H1 (cell line): ENCODE measurements at regions not wholly inside any gene's neighbourhood (a gene's known extent, or its start where the extent isn't known, plus 50 kb on each side); places are given as distances from the start of the nearest gene placed in this dataset.

Experiments used
- CTCF ChIA-PET: fragments of 300-600 bp; sonication (Branson Sonifier 250); formaldehyde crosslinking; loops from one replicate; lab custom pipeline; 2021; ENCODE audit not compliant: partially characterized antibody; lab: Charles Lee
- POLR2A ChIA-PET: fragments of 300-600 bp; sonication (Branson Sonifier 250); formaldehyde crosslinking; loops from one replicate; lab custom pipeline; 2021; ENCODE audit warnings: inconsistent platforms; ENCODE audit not compliant: partially characterized antibody; lab: Charles Lee
- DNase-seq, 2 experiments: peaks; one replicate each; pipeline versions ENCODE4 v3.0.0 to v3.0.0-alpha.2; 2010 to 2022; ENCODE audit warnings: low spot score in 2 of 2, low read depth in 1 of 2, mixed read lengths in 1 of 2
- FAIRE-seq: peaks from 2 replicates; lab custom pipeline; 2011; peaks lifted over from hg19 to GRCh38; lab: Jason Lieb, UNC
- H2AFZ ChIP-seq: 2 replicates; pipeline ENCODE4 v1.8.1; 2012; ENCODE audit warnings: low read length, inconsistent platforms
- H2AK5ac ChIP-seq: 2 replicates; pipeline ENCODE4 v1.6.1; 2013; ENCODE audit warnings: low read depth, low read length
- H2BK120ac ChIP-seq: replicated peaks from 2 replicates; pipeline ENCODE3; 2013; ENCODE audit warnings: low read depth, low read length, inconsistent platforms
- H2BK12ac ChIP-seq: 2 replicates; pipeline ENCODE4 v1.6.1; 2013; ENCODE audit warnings: low read depth, low read length
- H2BK15ac ChIP-seq: 2 replicates; pipeline ENCODE4 v1.6.1; 2013; ENCODE audit warnings: low read length
- H2BK20ac ChIP-seq: 2 replicates; pipeline ENCODE4 v1.6.1; 2013; ENCODE audit warnings: low read length
- H2BK5ac ChIP-seq: 2 replicates; pipeline ENCODE4 v1.6.1; 2013; ENCODE audit warnings: low read depth, low read length
- H3K14ac ChIP-seq: 2 replicates; pipeline ENCODE4 v1.6.1; 2013; ENCODE audit warnings: inconsistent platforms; ENCODE audit not compliant: insufficient read length
- H3K18ac ChIP-seq: 2 replicates; pipeline ENCODE4 v1.6.1; 2013; ENCODE audit warnings: low read length; ENCODE audit errors: extremely low read depth
- H3K23ac ChIP-seq: 2 replicates; pipeline ENCODE4 v1.6.1; 2013; ENCODE audit warnings: inconsistent platforms; ENCODE audit not compliant: insufficient read length
- H3K23me2 ChIP-seq: 2 replicates; pipeline ENCODE4 v1.6.1; 2013; ENCODE audit warnings: low read depth, low read length
- H3K27ac ChIP-seq: 2 replicates; pipeline ENCODE4 v1.6.1; 2011; ENCODE audit warnings: low read depth, low read length, inconsistent platforms
- H3K27me3 ChIP-seq, 4 experiments: replicated peaks in 1 of 4; 1 replicate in 1 of 4; 2 replicates in 3 of 4; pipeline versions ENCODE4 v1.6.1 to v1.8.1; 2011 to 2013; ENCODE audit warnings: low read length in 3 of 4, mild to moderate bottlenecking in 3 of 4, inconsistent platforms in 2 of 4, mixed read lengths in 2 of 4, moderate library complexity in 1 of 4; ENCODE audit not compliant: control insufficient read depth in 3 of 4, insufficient read depth in 3 of 4; ENCODE audit errors: extremely low read depth in 1 of 4
- H3K36me3 ChIP-seq, 4 experiments: 2 replicates each; pipeline versions ENCODE4 v1.6.1 to v1.8.1; 2011 to 2013; ENCODE audit warnings: mild to moderate bottlenecking in 4 of 4, low read length in 3 of 4, moderate library complexity in 2 of 4, control low read depth in 1 of 4, inconsistent platforms in 1 of 4; ENCODE audit not compliant: insufficient read depth in 4 of 4, control insufficient read depth in 2 of 4
- H3K4ac ChIP-seq: replicated peaks from 2 replicates; pipeline ENCODE3; 2013; ENCODE audit warnings: low read length, low read depth, mixed read lengths, inconsistent platforms; ENCODE audit not compliant: insufficient read length
- H3K4me1 ChIP-seq, 4 experiments: replicated peaks in 1 of 4; 1 replicate in 1 of 4; 2 replicates in 3 of 4; pipeline versions ENCODE4 v1.6.1 to v1.8.1; 2011 to 2013; ENCODE audit warnings: low read length in 3 of 4, inconsistent platforms in 2 of 4, mixed read lengths in 1 of 4; ENCODE audit not compliant: insufficient read depth in 4 of 4, control insufficient read depth in 3 of 4
- H3K4me2 ChIP-seq, 2 experiments: 2 replicates each; pipeline versions ENCODE4 v1.6.1 to v1.8.1; 2011 to 2013; ENCODE audit warnings: low read depth in 2 of 2, low read length in 2 of 2, control low read depth in 1 of 2, inconsistent platforms in 1 of 2, mild to moderate bottlenecking in 1 of 2; ENCODE audit not compliant: insufficient read depth in 1 of 2
- H3K4me3 ChIP-seq, 4 experiments: fragments of 200-600, 300-600 bp in 1 of 4; sonication (generic), shearing (Covaris generic), sonication (Bioruptor Twin) in 1 of 4; 2 replicates each; pipeline versions ENCODE4 v1.5.1 to v1.8.1; 2011 to 2016; ENCODE audit warnings: low read length in 4 of 4, low read depth in 3 of 4, control low read depth in 2 of 4, inconsistent platforms in 2 of 4, mild to moderate bottlenecking in 2 of 4, mixed read lengths in 1 of 4, moderate library complexity in 1 of 4; ENCODE audit not compliant: insufficient read depth in 2 of 4; ENCODE audit errors: extremely low read depth in 1 of 4
- H3K56ac ChIP-seq: replicated peaks from 2 replicates; pipeline ENCODE3; 2013; ENCODE audit warnings: low read depth, mild to moderate bottlenecking, mixed read lengths, low read length, inconsistent platforms; ENCODE audit not compliant: insufficient read length
- H3K79me1 ChIP-seq: 2 replicates; pipeline ENCODE4 v1.6.1; 2013; ENCODE audit warnings: low read depth, low read length, control low read depth
- H3K79me2 ChIP-seq, 2 experiments: 2 replicates each; pipeline versions ENCODE4 v1.6.1 to v1.8.1; 2012 to 2013; ENCODE audit warnings: low read length in 2 of 2, mild to moderate bottlenecking in 2 of 2, inconsistent platforms in 1 of 2; ENCODE audit not compliant: insufficient read depth in 2 of 2, control insufficient read depth in 1 of 2
- H3K9ac ChIP-seq, 4 experiments: replicated peaks in 1 of 4; 1 replicate in 1 of 4; 2 replicates in 3 of 4; pipeline versions ENCODE4 v1.6.1 to v1.8.1; 2011 to 2013; ENCODE audit warnings: low read depth in 3 of 4, low read length in 3 of 4, control low read depth in 2 of 4, mild to moderate bottlenecking in 2 of 4, moderate library complexity in 2 of 4, inconsistent platforms in 1 of 4; ENCODE audit errors: extremely low read depth in 1 of 4
- H3K9me3 ChIP-seq, 2 experiments: 2 replicates each; pipeline versions ENCODE4 v1.6.1 to v1.8.1; 2012 to 2013; ENCODE audit warnings: mild to moderate bottlenecking in 2 of 2, moderate library complexity in 2 of 2, control low read depth in 1 of 2, inconsistent platforms in 1 of 2, low read depth in 1 of 2, low read length in 1 of 2, mixed read lengths in 1 of 2; ENCODE audit not compliant: insufficient read depth in 2 of 2
- H4K20me1 ChIP-seq, 2 experiments: replicated peaks in 1 of 2; 2 replicates each; pipeline versions ENCODE3 to v1.8.1; 2011 to 2013; ENCODE audit warnings: inconsistent platforms in 2 of 2, low read length in 2 of 2, mild to moderate bottlenecking in 1 of 2; ENCODE audit not compliant: insufficient read depth in 2 of 2, control insufficient read depth in 1 of 2
- H4K5ac ChIP-seq: 2 replicates; pipeline ENCODE4 v1.6.1; 2013; ENCODE audit warnings: low read length, low read depth, mixed read lengths, inconsistent platforms; ENCODE audit not compliant: insufficient read length
- H4K8ac ChIP-seq: 2 replicates; pipeline ENCODE4 v1.8.0; 2013; ENCODE audit warnings: mild to moderate bottlenecking, moderate library complexity, low read length, inconsistent platforms; ENCODE audit not compliant: insufficient read depth; ENCODE audit errors: extremely low read depth
- H4K91ac ChIP-seq: replicated peaks from 2 replicates; pipeline ENCODE3; 2013; ENCODE audit warnings: low read length, mixed read lengths, inconsistent platforms; ENCODE audit not compliant: insufficient read length
- PHF8 ChIP-seq: fragments of 200-600 bp; sonication (generic); conservative IDR thresholded peaks from 2 replicates; pipeline ENCODE4 v1.7.1; 2012; ENCODE audit warnings: low read depth, mild to moderate bottlenecking, inconsistent platforms, low read length, moderate library complexity
- POU5F1 ChIP-seq: IDR thresholded peaks from 2 replicates; pipeline ENCODE4 v1.6.1; 2011; ENCODE audit warnings: low read depth, mild to moderate bottlenecking, low read length, moderate library complexity
- WGBS, 2 experiments: shearing (Covaris generic) in 1 of 2; methylation state at CpG; one replicate each; pipeline versions ENCODE4 v1.1.6 to v1.1.7; 2013 to 2015; ENCODE audit warnings: low lambda C conversion rate in 2 of 2, mixed read lengths in 2 of 2, inconsistent platforms in 1 of 2, low coverage in 1 of 2, missing lambda C conversion rate in 1 of 2; ENCODE audit not compliant: insufficient replicate concordance in 2 of 2, insufficient coverage in 1 of 2, insufficient read length in 1 of 2; ENCODE audit errors: extremely low coverage in 1 of 2, missing lambda C conversion rate in 1 of 2; 5-methylcytosine and 5-hydroxymethylcytosine counted together

DNA sequence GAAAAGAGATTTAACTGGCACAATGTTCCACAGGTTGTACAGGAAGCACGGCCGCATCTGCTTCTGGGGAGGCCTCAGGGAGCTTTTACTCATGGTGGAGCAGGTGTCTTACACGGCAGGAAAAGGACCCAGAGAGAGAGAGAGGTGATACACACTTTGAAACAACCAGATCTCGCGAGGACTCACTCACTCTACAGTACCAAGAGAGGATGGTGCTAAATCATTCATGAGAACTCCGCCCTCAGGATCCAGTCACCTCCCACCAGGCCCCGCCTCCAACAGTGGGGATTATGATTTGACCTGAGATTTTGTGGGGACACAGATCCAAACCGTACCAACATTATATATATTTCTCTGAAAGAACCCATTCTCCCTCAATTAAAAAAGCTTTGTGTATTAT is 79.7 kb upstream of the DOCK10 start:
- Histone ChIP-seq H2BK15ac (no peak overlapping the region), H2BK5ac (no peak overlapping the region), H3K36me3 (no peaks in the 10 kb centered on the region), H4K5ac (no peak overlapping the region), H3K9me3 (no peaks in the 10 kb centered on the region), H3K9ac (no peak overlapping the region), H2AK5ac (no peak overlapping the region), H3K56ac (no peak overlapping the region), H3K4me3 (no peak overlapping the region), H4K8ac (no peak overlapping the region), H4K91ac (no peak overlapping the region), H3K4me2 (no peak overlapping the region), H2BK20ac (no peak overlapping the region), H3K14ac (no peak overlapping the region), H3K18ac (no peak overlapping the region), H3K27ac (no peak overlapping the region), H3K4me1 (0 out of 7 replicates have a peak, but pooled peaks cover 0 to 3% (median 0%) of the 10 kb centered on the region in 4 experiments), H3K79me2 (no peaks in the 10 kb centered on the region), H3K79me1 (no peaks in the 10 kb centered on the region), H2AFZ (no peak overlapping the region), H3K23ac (no peak overlapping the region), H3K27me3 (no peaks in the 10 kb centered on the region), H3K23me2 (no peaks in the 10 kb centered on the region), H3K4ac (no peak overlapping the region), H2BK120ac (no peak overlapping the region), H4K20me1 (no peaks in the 10 kb centered on the region), H2BK12ac (no peak overlapping the region)
- POLR2A ChIA-PET = no interaction called here
- WGBS, 2 experiments = 87% methylated on average over 8 of the region's 8 CpGs; no CpG with 5 or more reads in 1 of the 2 experiments
- FAIRE-seq (no peak), DNase-seq (no peak)
- CTCF ChIA-PET = interaction anchor here (0.6 to 2.0 kb wide), 19 partner anchors 12 to 1714 kb away, joined by 3 to 16 read pairs (median 3); partner anchors contain the start of gene RHBDD1
- TF ChIP-seq PHF8 (no peak), POU5F1 (no peak)
